NCI-H146 treated with DMSO at 0.1 percent for 48 hours (cell line): ENCODE measurements at regions not wholly inside any gene's neighbourhood (a gene's known extent, or its start where the extent isn't known, plus 50 kb on each side); places are given as distances from the start of the nearest gene placed in this dataset.
"Not testable (repeated sequence)": the region's sequence is repeated elsewhere in the genome, so short reads cannot be mapped to it uniquely, and the experiment has no call there.

Experiments used
- DNase-seq: peaks from one replicate; lab custom pipeline; 2025; ENCODE audit not compliant: unreplicated experiment; lab: John Stamatoyannopoulos, UW

GRCh38 chr6:121857551-121857950 lies 422.1 kb downstream of the GJA1 start:
- DNase-seq: no peak

DNA sequence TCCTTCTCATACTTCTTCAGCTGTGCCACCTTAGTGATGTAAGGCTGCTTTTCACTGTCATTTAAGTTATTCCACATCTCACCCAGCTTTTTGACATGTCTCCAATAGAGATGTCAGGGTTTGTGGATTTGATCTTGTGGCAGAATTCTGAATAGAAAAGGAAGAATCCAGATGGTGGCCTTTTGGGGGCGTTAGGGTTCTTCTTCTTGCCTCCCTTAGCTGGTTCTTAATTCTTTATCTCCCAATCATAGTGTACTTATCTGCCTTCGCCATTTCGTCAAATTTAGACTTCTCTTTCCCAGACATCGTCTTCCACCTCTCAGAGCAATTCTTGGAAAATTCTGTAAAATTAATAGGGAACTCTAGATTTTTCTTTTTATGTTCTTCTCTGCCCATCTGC lies 422.9 kb downstream of the GJA1 start:
- DNase-seq: no peak

DNA sequence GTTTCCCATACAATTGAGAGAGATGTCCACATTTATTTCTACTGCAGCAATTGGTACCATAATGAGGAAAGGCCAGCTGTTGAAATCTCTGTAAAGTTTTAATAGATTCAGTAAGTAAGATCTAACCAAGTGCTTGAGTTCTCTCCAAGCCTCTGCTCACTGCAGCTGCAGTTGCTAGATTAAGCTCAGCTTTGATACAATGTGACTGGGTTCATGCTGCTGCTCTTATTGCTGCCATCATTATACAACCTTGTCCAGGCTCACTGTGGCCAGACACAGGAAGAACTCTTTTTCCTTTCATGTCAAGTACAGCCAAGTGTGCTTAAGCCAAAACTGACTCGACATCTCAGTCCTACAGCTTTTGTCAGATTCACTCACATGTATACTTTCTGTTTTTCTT lies 423.5 kb downstream of the GJA1 start:
- no peak for DNase-seq

DNA sequence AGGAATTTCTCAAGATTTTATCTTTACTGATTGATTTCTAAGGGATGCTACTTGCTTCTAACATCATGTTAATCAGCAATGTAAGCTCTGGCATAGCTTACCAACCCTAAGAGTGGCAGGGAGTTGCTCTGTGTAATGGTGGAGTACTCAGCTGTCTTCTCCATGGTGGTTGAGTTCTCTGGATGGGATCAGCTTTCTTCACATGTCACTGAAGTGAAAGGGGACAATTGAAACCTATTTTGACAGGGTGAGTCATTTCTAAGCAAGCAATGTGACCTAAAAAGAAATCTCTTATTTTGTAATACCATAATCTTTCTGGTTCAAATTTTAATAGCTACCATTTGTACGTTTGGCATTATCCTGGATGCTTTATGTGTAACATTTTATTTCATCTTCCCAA lies 430.4 kb downstream of the GJA1 start:
- no peak for DNase-seq

DNA sequence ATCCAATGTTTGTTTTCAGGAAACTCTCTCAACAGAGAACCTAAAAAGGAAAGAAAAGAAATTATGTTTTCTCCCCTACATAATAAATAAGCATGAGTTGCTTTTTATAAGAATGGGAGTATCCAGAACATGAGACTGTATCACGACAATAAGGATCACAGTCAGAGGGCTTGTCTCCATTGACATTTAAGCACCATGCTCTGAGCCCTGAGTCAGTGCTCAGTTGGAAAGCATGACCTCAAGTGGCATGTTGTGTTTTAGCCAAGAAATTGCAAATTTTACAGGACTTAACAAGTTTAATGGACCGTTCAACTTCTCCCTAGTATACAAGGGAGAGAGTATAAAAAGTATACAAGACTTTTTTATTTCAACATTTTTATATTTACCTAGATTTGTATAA lies 431.6 kb downstream of the GJA1 start:
- DNase-seq: no peak

- DNase-seq: no peak
These were observed 432.8 kb downstream of the GJA1 start for GRCh38 chr6:121868206-121868605.

GRCh38 chr6:121873595-121873994 lies 438.1 kb downstream of the GJA1 start:
- no peak for DNase-seq

DNA sequence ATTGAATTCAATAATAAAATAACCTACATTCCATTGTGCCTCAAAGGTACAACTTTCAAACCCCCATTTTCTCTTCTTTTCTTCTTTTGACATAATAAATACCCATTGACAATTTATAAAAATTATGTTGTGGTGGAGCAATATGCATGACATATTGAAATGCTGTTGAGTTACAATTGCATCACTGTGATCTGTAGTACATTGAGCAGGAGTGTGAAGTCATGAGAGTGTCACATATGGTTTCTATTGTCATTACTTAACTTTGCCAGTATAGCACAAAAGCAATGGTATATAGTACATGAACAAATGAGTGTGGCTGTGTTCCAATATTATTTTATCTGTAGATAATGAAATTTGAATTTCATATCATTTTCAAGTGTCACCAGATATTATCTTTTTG lies 441.3 kb downstream of the GJA1 start:
- DNase-seq: no peak

DNA sequence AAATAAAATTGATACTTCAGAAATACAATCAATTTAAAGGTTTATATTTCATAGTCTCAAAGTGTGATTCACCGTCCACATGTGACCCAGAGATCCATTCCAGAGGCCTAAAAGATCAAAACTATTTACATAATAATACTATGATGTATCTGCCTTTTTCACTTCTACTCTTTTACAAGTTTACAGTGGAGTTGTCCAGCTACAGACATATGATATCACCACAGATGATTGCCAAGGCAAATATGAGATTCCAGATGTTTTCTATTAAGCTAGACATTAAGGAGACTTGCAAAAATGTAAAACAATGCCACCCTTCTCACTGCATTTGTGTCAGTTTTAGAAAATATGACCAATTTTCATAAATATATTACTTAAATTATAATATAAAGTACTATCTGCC lies 443.7 kb downstream of the GJA1 start:
- DNase-seq: no peak

DNA sequence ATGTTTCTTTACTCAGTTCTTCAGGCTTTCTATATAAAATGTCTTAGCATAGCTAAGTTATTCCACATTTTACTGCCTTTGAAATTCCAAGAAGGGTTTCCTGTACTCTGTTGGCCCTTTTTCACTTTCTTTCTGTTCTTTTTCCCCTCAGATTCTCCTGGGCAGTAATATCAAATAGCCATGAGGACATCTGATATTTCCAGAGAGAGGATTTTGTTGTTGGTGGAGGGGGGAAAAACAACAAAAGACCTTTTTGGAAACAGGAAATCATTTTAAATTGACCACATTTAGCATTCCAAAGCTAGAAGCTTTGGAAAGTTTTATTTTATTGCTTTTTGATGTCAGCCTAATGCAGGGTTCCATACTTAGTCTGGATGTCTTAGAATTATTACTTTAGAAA lies 445.4 kb downstream of the GJA1 start:
- no peak for DNase-seq

GRCh38 chr6:121881974-121882667 lies 446.7 kb downstream of the GJA1 start:
- no peak for DNase-seq

- no peak for DNase-seq
These were observed 448.6 kb downstream of the GJA1 start for GRCh38 chr6:121884091-121884490.

GRCh38 chr6:121884620-121885019 lies 449.2 kb downstream of the GJA1 start:
- no peak for DNase-seq

GRCh38 chr6:121885399-121886152 lies 450.1 kb downstream of the GJA1 start:
- no peak for DNase-seq

GRCh38 chr6:121886223-121886830 lies 450.9 kb downstream of the GJA1 start:
- no peak for DNase-seq

DNA sequence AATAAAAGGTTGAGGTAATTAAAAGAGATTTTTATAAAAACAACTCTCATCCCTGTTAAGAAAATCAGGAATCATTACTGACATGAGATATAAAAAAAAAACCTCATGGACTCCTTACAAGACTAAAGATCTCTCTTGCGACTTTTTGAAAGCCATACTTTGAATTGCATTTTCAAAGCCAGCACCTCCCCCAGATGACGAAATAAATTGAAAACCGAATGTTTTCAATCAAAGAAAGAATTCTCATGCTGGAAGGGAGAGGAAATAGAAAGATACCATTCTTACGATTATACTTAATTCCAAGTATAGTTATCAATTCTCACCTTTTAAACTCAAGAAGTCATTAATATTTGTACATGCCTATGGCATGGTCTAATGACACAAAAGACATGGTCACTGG lies 452.3 kb downstream of the GJA1 start:
- no peak for DNase-seq

- DNase-seq: no peak
These were observed 455.0 kb downstream of the GJA1 start for GRCh38 chr6:121890307-121890910.

GRCh38 chr6:121895731-121896130 lies 460.3 kb downstream of the GJA1 start:
- DNase-seq: not testable (repeated sequence)

DNA sequence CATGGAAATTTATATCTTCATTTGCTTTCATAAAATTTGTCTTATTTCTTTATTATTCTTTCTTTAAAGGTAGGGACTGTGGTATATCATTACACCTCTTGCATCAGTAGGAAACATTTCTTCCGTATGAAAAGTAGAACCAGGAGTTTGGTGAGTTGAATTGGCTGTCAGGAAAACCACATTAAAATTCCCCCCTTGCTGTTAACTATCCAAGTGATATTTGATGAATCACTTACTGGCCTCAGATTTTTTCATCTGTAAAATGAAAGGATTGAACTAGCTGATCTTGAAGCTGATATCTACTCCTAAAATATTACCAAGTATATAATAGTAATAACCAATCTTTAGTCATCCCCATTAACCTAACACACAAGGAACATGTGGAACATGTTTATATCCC lies 460.9 kb downstream of the GJA1 start:
- DNase-seq: no peak

DNA sequence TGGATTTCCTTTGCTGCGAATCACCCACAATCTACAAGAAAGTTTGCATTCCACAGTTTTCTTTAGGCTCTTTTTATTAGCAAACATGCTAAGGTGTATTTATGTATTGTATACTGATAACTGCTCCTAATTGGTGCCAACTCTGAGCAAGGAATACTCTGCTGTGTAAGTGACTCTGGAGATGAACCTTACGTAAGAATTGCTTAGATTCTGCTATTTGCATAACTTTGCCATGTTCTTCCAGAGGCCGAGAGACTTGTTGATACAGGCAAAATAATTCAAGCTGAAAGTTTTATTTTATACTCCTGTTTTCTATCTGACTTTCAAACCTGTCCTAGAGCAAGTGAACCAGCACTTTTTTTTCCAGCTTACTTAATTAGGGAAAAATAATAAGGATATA lies 461.3 kb downstream of the GJA1 start:
- no peak for DNase-seq

DNA sequence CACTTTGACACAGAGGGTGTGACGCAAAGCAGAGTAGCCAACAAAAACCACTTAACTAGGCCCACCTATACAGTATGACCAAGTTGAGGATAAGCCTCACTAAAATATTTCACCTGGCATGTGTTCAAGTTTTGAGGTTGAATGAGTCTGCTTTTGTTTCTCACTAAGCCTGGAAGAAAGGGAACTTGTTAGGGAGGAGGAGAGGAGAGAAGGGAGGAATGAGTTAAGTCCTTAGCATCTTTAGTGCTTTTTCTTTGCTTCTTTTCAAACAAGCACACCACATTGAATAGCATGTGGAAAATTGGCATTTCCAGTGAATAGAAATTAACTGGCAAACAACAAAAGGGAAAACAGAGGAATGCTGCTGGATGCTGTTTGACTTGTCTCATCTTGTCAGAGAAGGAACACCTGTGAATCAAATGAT lies 461.9 kb downstream of the GJA1 start:
- DNase-seq: no peak

DNA sequence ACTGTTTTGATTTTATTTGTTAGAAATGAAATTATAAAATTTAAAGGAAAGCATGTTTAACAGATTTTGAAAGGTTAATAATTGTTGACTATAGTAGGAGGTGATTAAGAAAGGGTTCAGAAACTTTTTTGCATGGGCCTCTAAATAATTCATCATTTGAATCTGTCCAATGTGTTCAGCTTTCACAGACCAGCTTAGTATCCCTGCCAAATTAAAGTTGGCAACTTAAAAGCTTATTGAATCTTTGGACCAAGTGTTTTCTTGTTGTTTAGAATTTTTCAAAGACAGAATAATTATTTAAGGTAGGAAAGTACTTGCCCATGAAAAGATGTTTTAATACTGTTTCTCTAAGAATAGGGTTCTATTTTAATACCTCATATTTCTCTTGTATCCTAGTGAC lies 466.0 kb downstream of the GJA1 start:
- no peak for DNase-seq
